HG03558 (cell line): ENCODE measurements at regions not wholly inside any gene's neighbourhood (a gene's known extent, or its start where the extent isn't known, plus 50 kb on each side); places are given as distances from the start of the nearest gene placed in this dataset.

Experiments
- ATAC-seq: cut with Tn5 transposase; IDR thresholded peaks from one replicate; pipeline ENCODE4 v1.9.1; 2021; ENCODE audit warnings: moderate number of reproducible peaks; ENCODE audit not compliant: unreplicated experiment; ENCODE audit errors: extremely low read depth

GRCh38 chr5:89045216-89045615 lies 162.2 kb upstream of the MEF2C start:
- ATAC-seq, result no peak

- no peak for ATAC-seq
Observed at GRCh38 chr5:89044674-89045200, 161.8 kb upstream of the MEF2C start.

- peak; percentile 92 for ATAC-seq
Observed at GRCh38 chr5:89043676-89044075, 160.7 kb upstream of the MEF2C start.

GRCh38 chr5:89042746-89043145 lies 159.8 kb upstream of the MEF2C start:
- no peak for ATAC-seq

- no peak for ATAC-seq
Observed at GRCh38 chr5:89041976-89042375, 159.0 kb upstream of the MEF2C start.

- ATAC-seq, result no peak
Observed at GRCh38 chr5:89041249-89041779, 158.3 kb upstream of the MEF2C start.

GRCh38 chr5:89036704-89037489 lies 153.9 kb upstream of the MEF2C start:
- ATAC-seq, result no peak

- no peak for ATAC-seq
Observed at GRCh38 chr5:89036166-89036565, 153.2 kb upstream of the MEF2C start.

- ATAC-seq, result no peak
Observed at GRCh38 chr5:89034588-89034987, 151.6 kb upstream of the MEF2C start.

- ATAC-seq, result no peak
Observed at GRCh38 chr5:89030798-89031197, 147.8 kb upstream of the MEF2C start.

GRCh38 chr5:89028595-89029285 lies 145.8 kb upstream of the MEF2C start:
- no peak for ATAC-seq

- ATAC-seq, result no peak
Observed at GRCh38 chr5:89024045-89024444, 141.1 kb upstream of the MEF2C start.

GRCh38 chr5:89020926-89021610 lies 138.1 kb upstream of the MEF2C start:
- ATAC-seq, result no peak

- no peak for ATAC-seq
Observed at GRCh38 chr5:89016741-89017303, 133.8 kb upstream of the MEF2C start.

GRCh38 chr5:89015409-89015808 lies 132.4 kb upstream of the MEF2C start:
- ATAC-seq, result no peak

GRCh38 chr5:89011778-89012711 lies 129.1 kb upstream of the MEF2C start:
- no peak for ATAC-seq

- ATAC-seq, result no peak
Observed at GRCh38 chr5:89010512-89010911, 127.5 kb upstream of the MEF2C start.

GRCh38 chr5:89008291-89008690 lies 125.3 kb upstream of the MEF2C start:
- no peak for ATAC-seq

GRCh38 chr5:89005990-89006389 lies 123.0 kb upstream of the MEF2C start:
- no peak for ATAC-seq
